CD4-positive, alpha-beta T cell treated with Interleukin-2 at 100 ng/mL for 4 hours (primary cell): ENCODE measurements at regions not wholly inside any gene's neighbourhood (a gene's known extent, or its start where the extent isn't known, plus 50 kb on each side); places are given as distances from the start of the nearest gene placed in this dataset.

Experiments
- DNase-seq: peaks from one replicate; pipeline ENCODE4 v3.0.0-alpha.2; 2020; ENCODE audit warnings: low spot score

DNA sequence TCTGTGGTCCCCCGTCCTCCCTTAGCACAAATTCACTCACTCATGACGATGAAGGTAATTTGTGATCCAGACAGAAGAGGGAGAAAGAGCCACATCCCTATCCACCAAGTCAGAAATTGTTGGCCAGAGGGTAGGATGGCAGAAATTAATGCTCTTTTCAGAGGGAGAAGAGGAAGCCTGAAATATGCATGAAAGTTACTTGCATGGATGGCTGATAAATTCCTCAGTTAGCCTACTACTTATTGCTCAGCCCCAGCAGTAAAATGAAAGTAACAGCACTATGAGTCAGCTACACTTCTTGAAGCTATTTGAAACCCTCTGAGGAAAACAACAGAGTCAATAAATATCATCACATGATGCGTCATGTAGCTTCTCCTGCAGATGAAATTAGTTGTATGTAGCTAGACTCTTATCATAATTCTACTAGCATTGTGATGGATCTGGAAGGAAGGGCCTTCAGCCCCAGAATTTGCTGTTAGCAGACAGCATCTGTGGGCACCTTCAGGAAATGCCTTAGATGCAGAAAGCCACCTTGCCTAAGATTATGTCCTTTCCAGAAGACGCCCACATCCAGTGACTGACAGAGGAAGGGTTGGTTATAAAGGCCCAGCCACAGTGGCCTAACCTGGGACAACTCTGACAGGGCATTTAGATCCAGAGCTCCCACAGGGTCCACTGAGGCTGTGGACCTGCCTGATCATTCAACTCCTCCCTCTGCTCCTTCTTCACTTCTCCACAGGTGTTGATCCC, 81.2 kb upstream of the CCDC112 start:
- DNase-seq = peak; percentile 3

- DNase-seq = no peak
Observed at GRCh38 chr5:115375893-115376292, 79.4 kb upstream of the CCDC112 start.

DNA sequence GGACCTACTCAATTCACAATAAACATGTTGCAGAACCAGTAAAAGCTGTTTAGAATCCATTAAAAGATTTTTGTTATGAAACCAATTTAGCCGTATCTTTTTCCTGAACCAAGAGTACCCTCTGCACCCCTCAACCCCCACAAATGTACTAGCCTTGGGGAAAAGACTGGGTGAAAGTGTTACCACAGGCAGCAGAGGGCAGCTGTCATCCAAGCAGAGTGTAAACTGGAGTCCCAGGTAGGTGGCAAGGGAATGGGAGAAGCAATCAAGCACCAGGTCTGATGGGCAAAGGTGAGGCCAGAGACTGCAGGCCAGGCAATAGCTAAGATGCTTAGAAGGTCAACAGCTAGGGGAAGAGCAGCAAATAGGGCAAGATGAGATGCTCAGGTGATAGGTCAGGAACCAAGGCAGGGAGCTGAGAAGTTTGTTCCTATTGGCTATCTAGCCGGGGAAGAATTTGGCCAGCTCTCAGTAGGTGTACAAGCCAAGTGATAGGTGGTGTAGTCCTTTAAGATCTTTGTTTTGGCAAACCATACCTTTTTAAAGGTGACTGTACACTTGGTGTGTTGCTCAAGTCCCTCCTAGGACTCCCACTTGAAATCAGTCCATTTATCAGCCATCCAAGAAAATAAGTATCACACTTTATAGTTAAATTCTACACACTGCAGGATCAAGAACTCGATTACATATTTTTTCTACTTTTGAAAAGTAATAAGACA, 77.8 kb upstream of the CCDC112 start:
- DNase-seq = no peak

DNA sequence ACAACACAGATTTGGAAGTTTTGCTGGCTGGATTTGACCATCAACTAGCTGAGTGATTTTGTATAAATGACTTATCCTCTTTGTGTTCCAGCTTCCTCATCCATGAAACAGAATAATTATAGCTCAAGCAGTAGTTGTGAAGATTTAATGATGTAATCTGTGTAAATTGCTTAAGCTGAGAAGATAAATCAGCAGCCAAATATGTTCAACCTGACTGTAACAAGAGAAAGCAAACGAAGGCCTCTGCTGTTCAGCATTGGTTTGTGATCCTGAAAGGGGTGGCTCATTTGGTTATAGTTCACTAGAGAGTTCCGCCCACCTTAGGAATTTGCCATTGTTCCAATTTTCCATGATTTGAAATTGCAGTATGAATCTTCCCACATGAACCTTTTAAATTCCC, 75.7 kb upstream of the CCDC112 start:
- no peak for DNase-seq

DNA sequence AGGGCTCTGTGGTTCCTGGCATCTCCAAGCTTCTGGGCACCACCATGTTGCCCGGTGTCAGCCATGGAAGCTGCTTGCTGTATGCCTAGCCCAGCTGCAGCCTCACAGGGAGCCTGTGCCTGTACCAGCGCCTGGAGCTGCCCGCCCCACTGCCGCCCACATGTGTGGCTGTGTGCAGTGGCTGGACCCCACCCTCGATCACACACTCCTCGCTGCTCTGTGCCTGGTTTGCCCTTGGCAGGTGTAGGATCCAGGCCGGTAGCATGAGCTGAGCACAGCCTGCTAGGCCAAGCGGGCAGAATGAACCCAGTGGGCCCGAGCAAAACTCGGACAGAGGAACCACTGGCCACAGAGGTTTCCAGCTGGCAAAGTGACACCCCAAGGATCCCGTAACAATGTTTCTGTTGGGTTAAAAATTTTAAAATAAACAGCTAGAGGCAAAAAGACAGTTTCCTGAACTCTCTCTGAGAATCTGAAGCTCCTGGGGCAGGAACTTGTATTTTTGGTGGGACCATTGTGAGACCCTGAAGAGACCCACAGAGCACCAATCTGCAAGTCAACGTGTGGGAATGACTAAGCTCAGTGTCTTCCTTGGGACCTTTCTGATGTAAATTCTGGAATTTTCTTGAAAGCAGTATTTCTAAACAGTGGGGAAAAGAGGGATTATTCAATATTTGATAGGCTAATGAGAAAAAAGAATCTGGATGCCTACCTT, 73.1 kb upstream of the CCDC112 start:
- DNase-seq = no peak

DNA sequence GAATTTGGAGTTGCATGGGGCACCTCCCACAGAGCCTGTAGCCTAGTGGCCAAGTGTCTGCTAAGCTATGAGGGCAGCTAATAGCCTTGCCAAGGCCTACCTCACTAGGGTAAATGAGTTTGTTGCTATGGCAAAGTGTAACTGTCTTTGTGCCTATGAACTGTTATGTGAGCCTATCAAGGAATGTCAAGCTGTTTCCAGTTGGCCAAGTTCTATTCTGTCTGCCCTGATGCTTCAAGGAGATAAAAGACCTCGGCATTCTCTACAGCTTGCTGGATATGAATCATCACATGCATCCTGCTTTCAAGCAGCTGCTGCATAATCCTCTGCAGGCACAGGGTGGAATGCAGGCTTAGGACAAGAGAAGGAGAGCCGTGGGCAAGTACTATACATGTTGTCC, 69.8 kb upstream of the CCDC112 start:
- DNase-seq = no peak

GRCh38 chr5:115363879-115364278, 67.4 kb upstream of the CCDC112 start:
- no peak for DNase-seq

- DNase-seq = no peak
Observed at GRCh38 chr5:115360046-115360685, 63.7 kb upstream of the CCDC112 start.

DNA sequence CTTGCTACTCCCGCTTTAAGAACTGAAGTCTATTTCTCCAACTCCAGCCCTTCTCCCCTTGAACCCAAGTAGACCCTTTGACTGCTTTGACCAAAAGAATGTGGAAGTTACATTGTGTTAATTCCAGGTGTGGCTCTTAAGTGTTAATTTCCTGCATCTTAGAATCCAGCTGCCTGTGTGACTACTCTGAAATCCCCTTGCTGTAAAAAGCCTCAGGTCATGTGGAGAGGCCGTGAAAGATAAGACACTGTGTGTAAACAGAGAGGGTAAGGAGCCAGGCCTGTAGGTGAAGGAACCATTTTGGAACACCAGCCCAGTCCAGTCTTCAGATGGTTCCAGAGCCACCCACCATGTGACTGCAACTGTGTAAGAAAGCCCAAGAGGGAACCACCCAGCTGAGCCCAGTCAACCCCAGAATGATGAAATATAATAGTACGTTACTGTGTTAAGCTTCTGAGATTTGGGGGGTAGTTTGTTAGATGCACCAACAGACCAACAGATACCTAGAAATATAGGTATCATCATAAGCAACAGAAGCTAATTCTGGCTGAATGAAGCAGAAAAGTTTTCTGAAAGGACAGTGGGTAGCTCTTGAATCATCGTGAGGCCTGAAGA, 59.4 kb upstream of the CCDC112 start:
- no peak for DNase-seq

DNA sequence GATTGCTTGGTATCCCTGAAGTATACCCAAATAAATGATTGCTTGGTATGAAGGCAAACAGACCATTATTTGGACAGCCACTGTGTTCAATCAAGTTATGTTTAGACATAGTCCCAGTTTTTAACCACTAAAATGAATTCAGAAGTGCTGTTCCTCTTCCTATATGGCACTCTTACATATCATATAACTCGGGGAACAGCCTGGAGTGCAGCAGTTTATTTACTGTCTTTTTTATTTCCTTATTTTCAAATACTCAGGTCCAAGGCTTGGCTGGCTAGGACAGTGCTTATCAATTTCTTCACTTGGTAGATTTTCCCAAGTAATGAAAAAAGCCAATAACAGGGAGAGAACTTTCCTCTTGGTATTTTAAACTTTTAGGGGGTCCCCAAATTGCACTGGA, 58.6 kb upstream of the CCDC112 start:
- DNase-seq = no peak

- no peak for DNase-seq
Observed at GRCh38 chr5:115354246-115354645, 57.8 kb upstream of the CCDC112 start.

DNA sequence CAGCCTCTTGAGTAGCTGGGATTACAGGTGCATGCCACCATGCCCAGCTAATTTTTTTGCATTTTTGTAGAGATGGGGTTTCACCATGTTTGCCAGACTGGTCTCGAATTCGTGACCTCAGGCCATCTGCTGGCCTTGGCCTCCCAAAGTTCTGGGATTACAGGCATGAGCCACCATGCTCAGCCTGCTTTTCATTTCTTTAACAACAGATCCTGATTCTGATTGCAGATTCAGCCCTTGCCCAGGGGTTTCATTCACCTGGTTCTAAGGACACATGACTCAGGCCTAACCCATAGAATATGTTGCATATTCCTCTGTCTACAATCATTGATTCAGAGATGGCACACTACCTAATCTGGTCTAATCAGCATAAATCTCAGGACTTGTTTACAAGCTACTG, 56.1 kb upstream of the CCDC112 start:
- no peak for DNase-seq

GRCh38 chr5:115351356-115352195, 55.1 kb upstream of the CCDC112 start:
- no peak for DNase-seq

GRCh38 chr5:115350894-115351293, 54.4 kb upstream of the CCDC112 start:
- no peak for DNase-seq

DNA sequence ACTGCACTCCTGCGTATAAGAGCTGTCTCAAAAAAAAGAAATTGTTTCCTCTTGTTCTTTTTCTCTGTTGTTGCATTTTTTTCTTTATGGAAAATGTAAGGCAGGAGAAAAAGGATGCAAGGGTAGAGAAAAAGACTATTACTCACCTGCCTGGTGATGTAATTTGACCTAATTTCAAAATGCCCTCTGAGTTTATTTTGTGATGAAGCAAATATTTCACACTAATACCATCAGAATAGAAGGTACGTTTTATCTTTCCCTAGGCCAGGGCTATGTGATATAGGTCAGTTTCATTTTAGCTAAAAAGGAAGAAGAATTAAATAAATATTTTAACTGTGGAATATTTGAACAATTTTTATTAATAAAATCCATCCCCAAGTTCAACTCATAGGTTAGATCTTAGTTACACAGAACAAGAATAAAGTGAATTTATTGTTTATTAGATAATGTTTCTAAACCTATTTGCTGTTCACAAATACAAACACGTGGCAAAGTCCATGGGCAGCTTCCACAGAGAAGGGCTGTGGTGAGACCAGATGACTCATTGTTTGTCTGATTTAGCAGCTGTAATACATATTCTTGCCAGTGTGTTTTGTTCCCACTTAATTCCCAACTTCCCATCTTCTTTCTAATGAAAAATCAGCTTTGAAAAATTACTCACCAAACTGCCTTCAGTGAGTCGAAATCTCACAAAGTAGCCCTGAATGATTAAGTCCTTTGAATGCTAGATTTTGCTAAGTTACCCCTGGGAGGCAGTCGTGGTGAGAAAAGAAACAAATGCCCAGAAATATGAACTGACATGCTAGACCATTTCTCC, 52.8 kb upstream of the CCDC112 start:
- no peak for DNase-seq

DNA sequence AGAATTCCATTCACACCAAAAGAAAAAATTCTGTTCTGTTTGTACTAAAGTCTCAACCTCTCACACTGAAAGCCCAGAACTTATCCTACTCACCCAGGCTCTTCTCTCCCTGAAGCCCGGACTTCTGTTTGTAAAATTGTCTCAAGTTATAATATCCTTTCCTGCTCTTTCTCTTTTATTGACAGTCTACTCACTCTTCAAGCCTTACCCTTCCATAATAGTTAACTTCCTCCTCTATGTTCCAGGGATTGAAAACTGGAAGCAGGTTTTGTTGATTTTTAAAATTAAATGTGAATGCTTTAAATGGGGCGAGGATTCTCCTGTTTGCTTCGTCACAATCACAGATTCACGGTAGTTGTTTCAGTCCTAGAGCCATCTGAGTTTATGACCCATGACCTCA, 51.7 kb upstream of the CCDC112 start:
- DNase-seq = no peak
